Uterus (tissue), 3 donors: ENCODE measurements at regions not wholly inside any gene's neighbourhood (a gene's known extent, or its start where the extent isn't known, plus 50 kb on each side); places are given as distances from the start of the nearest gene placed in this dataset.
"Not testable (repeated sequence)": the region's sequence is repeated elsewhere in the genome, so short reads cannot be mapped to it uniquely, and the experiment has no call there.

Experiments
- DNase-seq, 2 donors: peaks; one replicate each; pipeline ENCODE4 v3.0.0-alpha.2; 2019 to 2020
- H3K27ac ChIP-seq, 2 donors: fragments of 200-600 bp; sonication (generic); 1 replicate in 1 of 2; 2 replicates in 1 of 2; pipeline ENCODE4 v1.5.1; 2016 to 2018
- H3K27me3 ChIP-seq, 2 donors: fragments of 200-600 bp; sonication (generic); one replicate each; pipeline ENCODE4 v1.5.1; 2018 to 2019; ENCODE audit warnings: control low read depth in 1 of 2
- H3K36me3 ChIP-seq, 2 donors: fragments of 200-600 bp; sonication (generic); one replicate each; pipeline ENCODE4 v1.5.1; 2019; ENCODE audit warnings: control low read depth in 1 of 2
- H3K4me1 ChIP-seq, 2 donors: fragments of 200-600 bp; sonication (generic); one replicate each; pipeline ENCODE4 v1.5.1; 2018 to 2019; ENCODE audit warnings: control low read depth in 1 of 2
- H3K4me3 ChIP-seq, 2 donors: fragments of 200-600 bp; sonication (generic); 1 replicate in 1 of 2; 2 replicates in 1 of 2; pipeline ENCODE4 v1.5.1; 2018 to 2019; ENCODE audit warnings: mild to moderate bottlenecking in 1 of 2
- H3K9me3 ChIP-seq, 2 donors: fragments of 200-600 bp; sonication (generic); one replicate each; pipeline ENCODE4 v1.5.1; 2019; ENCODE audit warnings: control low read depth in 1 of 2
- CTCF ChIP-seq, 4 experiments: fragments of 200-600 bp in 2 of 4; fragments of 450-650 bp in 2 of 4; sonication (generic) in 2 of 4; IDR thresholded peaks; one replicate each; pipeline ENCODE4 v1.5.1; 2016 to 2019; ENCODE audit warnings: antibody characterized with exemption in 4 of 4, mild to moderate bottlenecking in 2 of 4, moderate library complexity in 1 of 4
- POLR2A ChIP-seq, 2 donors: fragments of 450-650 bp; IDR thresholded peaks; one replicate each; pipeline ENCODE4 v1.6.1; 2016; ENCODE audit warnings: antibody characterized with exemption in 2 of 2, mild to moderate bottlenecking in 1 of 2, moderate library complexity in 1 of 2
- intact Hi-C: fragments of 100-400 bp; cut with DNase I; formaldehyde crosslinking; loops from one replicate; pipeline ENCODE4 v1.15.1; 2023; ENCODE audit warnings: low total_unique reads
- donor health status: DM: yes; HTN: yes; CAD: no.

GRCh38 chr4:187903106-187903505, 92.5 kb upstream of the ZFP42 start:
- H3K4me3 ChIP-seq: no peak overlapping the region
- DNase-seq: no peak
- no peaks in the 10 kb centered on the region for H3K27me3 ChIP-seq
- intact Hi-C loops: no loop called here
- no peaks in the 10 kb centered on the region for H3K36me3 ChIP-seq
- no peak overlapping the region for H3K27ac ChIP-seq
- no peaks in the 10 kb centered on the region for H3K4me1 ChIP-seq
- TF ChIP-seq POLR2A (IDR thresholded peaks at IDR 0.05) (no peak), CTCF (IDR thresholded peaks at IDR 0.05) (no peak)
- no peaks in the 10 kb centered on the region for H3K9me3 ChIP-seq

- no peaks in the 10 kb centered on the region for H3K9me3 ChIP-seq
- H3K4me1 ChIP-seq: no peaks in the 10 kb centered on the region
- H3K27ac ChIP-seq: no peak overlapping the region
- TF ChIP-seq CTCF (IDR thresholded peaks at IDR 0.05) (no peak), POLR2A (IDR thresholded peaks at IDR 0.05) (no peak)
- H3K27me3 ChIP-seq: no peaks in the 10 kb centered on the region
- H3K4me3 ChIP-seq: no peak overlapping the region
- H3K36me3 ChIP-seq: no peaks in the 10 kb centered on the region
- intact Hi-C loops: no loop called here
- no peak for DNase-seq
These were observed 91.9 kb upstream of the ZFP42 start for GRCh38 chr4:187903700-187904099.

GRCh38 chr4:187908079-187908561, 87.5 kb upstream of the ZFP42 start:
- Histone ChIP-seq H3K27me3 (no peaks in the 10 kb centered on the region), H3K4me3 (no peak overlapping the region), H3K9me3 (no peaks in the 10 kb centered on the region), H3K36me3 (no peaks in the 10 kb centered on the region), H3K27ac (no peak overlapping the region), H3K4me1 (no peaks in the 10 kb centered on the region)
- DNase-seq: no peak
- intact Hi-C loops: no loop called here
- TF ChIP-seq POLR2A (IDR thresholded peaks at IDR 0.05) (no peak), CTCF (IDR thresholded peaks at IDR 0.05) (no peak)

GRCh38 chr4:187908731-187909130, 86.8 kb upstream of the ZFP42 start:
- Histone ChIP-seq H3K4me3 (no peak overlapping the region), H3K4me1 (no peaks in the 10 kb centered on the region), H3K36me3 (no peaks in the 10 kb centered on the region), H3K9me3 (no peaks in the 10 kb centered on the region), H3K27ac (no peak overlapping the region), H3K27me3 (no peaks in the 10 kb centered on the region)
- no peak for DNase-seq
- TF ChIP-seq CTCF (IDR thresholded peaks at IDR 0.05): no peak
- TF ChIP-seq POLR2A (IDR thresholded peaks at IDR 0.05): no peak
- intact Hi-C loops: no loop called here

- intact Hi-C loops: no loop called here
- no peak for DNase-seq
- no peak overlapping the region for H3K4me3 ChIP-seq
- H3K36me3 ChIP-seq: no peaks in the 10 kb centered on the region
- TF ChIP-seq POLR2A (IDR thresholded peaks at IDR 0.05) (no peak), CTCF (IDR thresholded peaks at IDR 0.05) (no peak)
- H3K27me3 ChIP-seq: no peaks in the 10 kb centered on the region
- no peaks in the 10 kb centered on the region for H3K9me3 ChIP-seq
- no peaks in the 10 kb centered on the region for H3K4me1 ChIP-seq
- H3K27ac ChIP-seq: no peak overlapping the region
These were observed 84.8 kb upstream of the ZFP42 start for GRCh38 chr4:187910741-187911140.

- H3K9me3 ChIP-seq, H3K4me3 ChIP-seq, intact Hi-C loops, H3K27ac ChIP-seq, H3K4me1 ChIP-seq, H3K36me3 ChIP-seq, DNase-seq, H3K27me3 ChIP-seq: not testable (repeated sequence)
These were observed 80.2 kb upstream of the ZFP42 start for GRCh38 chr4:187915406-187915805.
